ENCODE measurements at regions not wholly inside any gene's neighbourhood (a gene's known extent, or its start where the extent isn't known, plus 50 kb on each side); places are given as distances from the start of the nearest gene placed in this dataset.

- no peak for DNase-seq (ENCODE audit: low read depth)
These were observed 180.1 kb upstream of the ARID2 start for GRCh38 chr12:45549337-45549902.

DNA sequence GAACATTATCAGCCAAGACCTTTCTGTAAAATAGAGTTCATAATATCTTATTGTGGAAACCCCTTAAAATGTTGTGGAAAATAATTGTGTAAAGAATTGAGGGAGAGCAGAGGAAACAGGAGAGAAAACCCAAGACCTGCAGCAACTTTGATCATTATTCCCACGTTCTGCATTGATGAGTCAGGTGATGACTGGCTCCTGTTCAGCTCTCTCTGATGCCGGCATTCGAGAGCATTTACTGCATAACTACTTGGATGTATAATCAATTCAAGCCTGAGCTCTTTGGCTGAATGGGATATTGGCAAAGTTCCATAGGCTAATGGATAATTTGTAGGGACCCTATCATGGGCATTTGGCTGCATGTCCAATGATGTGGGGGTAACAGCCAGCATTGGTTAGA, 176.3 kb upstream of the ARID2 start:
- no peak for DNase-seq (ENCODE audit: low read depth)

- DNase-seq (ENCODE audit: low read depth), result no peak
These were observed 172.5 kb upstream of the ARID2 start for GRCh38 chr12:45557016-45557415.

GRCh38 chr12:45558353-45558752, 171.2 kb upstream of the ARID2 start:
- no peak for DNase-seq (ENCODE audit: low read depth)

- no peak for DNase-seq (ENCODE audit: low read depth)
These were observed 170.0 kb upstream of the ARID2 start for GRCh38 chr12:45559537-45559936.

GRCh38 chr12:45560689-45561088, 168.8 kb upstream of the ARID2 start:
- DNase-seq (ENCODE audit: low read depth), result no peak

DNA sequence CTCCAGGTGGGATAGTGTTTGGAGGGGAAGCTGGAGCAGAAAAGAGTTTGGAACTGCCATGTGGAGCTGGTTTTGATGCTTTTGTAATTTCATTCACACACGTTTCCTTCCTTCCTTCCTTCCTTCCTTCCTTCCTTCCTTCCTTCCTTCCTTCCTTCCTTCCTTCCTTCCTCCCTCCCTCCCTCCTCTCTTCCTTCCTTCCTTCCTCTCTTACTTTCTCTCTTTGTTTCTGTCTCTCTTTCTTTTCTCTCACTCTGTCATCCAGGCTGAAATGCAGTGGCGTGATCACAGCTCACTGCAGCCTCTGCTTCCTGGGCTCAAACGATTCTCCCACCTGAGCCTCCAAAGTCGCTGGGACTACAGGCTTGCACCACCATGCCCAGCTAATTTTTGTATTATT, 168.0 kb upstream of the ARID2 start:
- DNase-seq (ENCODE audit: low read depth), result no peak

GRCh38 chr12:45565590-45565989, 163.9 kb upstream of the ARID2 start:
- no peak for DNase-seq (ENCODE audit: low read depth)

DNA sequence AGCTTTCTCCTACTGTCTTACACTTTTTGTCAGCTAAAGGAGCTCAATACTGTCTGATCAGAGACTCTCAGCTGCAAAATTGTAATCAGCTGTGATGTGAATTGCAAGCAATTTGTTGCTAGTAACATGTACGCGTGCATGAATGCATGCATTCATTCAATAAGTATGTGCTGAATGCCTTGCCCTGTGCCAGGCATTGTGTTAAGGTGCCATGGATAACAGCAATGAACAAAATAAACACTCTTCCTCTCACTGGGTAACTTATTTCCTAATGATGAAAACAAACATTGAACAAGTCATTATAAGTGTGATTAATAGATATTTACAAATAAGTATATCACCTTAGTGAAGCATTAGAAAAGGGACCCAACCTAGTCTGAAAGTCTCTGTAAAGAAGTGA, 163.2 kb upstream of the ARID2 start:
- DNase-seq (ENCODE audit: low read depth), result no peak

GRCh38 chr12:45568808-45569207, 160.7 kb upstream of the ARID2 start:
- no peak for DNase-seq (ENCODE audit: low read depth)

GRCh38 chr12:45570501-45570900, 159.0 kb upstream of the ARID2 start:
- no peak for DNase-seq (ENCODE audit: low read depth)

DNA sequence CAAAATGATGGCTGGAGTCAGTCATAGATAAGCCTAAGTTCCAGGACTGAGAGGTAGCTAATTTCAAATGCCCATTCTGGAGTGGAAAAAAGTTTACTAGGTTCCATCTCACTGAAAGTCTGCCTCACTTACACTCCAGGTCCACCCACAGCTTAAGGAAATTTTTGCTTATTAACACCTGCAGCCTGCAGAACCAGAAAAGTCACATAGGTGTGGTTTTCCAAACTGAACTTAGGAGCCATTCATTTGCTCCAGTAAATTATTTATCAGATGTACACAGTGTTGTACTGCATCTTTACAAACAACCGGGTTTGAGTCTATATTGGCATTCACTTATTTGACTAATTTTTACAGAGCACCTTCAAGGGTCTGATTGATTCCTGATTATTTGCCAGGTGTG, 157.4 kb upstream of the ARID2 start:
- DNase-seq (ENCODE audit: low read depth), result no peak

GRCh38 chr12:45575417-45575816, 154.1 kb upstream of the ARID2 start:
- no peak for DNase-seq (ENCODE audit: low read depth)

DNA sequence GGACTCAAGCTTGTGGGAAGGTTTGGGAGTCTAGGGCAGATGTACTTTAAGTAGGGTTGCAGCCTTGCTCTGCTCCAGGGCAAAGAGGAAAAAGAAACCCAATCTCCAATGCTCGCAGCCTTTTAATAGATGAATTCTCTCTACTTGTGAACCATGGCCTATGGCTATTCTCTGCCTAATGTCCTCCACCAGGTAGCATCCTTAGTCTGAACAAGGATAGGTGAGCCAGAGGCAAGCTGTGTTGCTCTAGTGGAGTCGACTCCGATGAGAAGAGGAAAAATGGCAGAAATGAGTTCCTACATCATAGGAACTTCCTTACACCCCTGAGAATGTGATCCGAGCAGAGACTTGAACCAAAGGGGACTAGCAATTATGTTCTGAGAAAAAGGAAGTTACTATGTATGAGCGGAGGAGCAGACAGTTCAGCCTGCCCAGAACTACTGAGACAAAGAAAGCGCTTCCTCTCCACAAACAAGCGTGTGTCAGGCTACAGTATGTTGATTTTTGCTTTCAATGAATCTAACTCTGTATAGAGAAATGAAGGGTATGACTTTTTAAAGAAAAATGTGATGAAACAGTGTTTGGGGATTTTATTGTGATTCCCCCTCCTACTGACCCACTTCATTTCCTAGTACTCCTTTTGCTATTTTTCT, 153.6 kb upstream of the ARID2 start:
- DNase-seq (ENCODE audit: low read depth), result no peak

DNA sequence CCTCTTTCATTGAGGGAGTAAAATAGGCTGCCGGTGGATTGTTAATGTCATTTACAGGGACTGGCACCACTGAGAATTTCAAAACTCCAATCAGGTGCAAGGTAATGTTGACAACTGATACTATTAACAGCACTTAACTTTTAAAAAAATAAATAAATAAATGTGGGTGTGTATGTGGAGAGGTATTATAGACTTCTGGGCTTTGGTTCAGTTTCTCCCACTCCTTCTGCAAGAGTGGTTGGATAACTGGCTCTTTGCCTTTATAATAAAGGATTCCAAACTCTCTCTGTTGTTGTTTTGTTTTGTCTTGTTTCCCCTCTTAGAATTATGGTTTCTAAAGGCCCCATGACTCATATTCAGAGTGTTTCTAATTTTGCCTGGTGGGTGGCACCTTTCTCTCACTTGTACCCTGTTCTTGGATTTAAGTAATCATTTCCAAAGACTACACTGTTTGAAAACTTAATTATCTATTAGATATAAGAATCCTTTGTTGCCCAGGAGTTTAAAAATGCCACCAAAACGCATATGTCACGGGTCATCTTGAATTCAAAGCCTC, 151.6 kb upstream of the ARID2 start:
- no peak for DNase-seq (ENCODE audit: low read depth)

- no peak for DNase-seq (ENCODE audit: low read depth)
These were observed 149.0 kb upstream of the ARID2 start for GRCh38 chr12:45580356-45580969.

DNA sequence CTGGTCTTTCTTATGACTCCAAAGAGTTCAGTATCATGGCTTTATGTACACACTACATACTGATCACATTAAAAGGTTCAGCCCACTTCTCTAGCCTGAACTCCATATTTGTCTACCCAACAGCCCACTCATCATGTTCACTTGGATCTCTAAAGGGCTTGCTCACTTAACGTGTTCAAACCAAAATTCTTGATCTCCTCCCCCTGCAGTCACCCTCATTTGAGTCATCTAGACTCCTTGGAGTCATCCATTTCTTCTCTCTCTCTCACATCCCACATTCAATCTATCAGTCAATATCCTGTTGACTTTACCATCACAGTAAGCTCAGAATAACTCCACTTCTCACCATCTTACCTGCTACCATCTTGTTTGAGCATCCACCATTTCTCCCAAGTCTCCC, 148.4 kb upstream of the ARID2 start:
- DNase-seq (ENCODE audit: low read depth), result no peak

DNA sequence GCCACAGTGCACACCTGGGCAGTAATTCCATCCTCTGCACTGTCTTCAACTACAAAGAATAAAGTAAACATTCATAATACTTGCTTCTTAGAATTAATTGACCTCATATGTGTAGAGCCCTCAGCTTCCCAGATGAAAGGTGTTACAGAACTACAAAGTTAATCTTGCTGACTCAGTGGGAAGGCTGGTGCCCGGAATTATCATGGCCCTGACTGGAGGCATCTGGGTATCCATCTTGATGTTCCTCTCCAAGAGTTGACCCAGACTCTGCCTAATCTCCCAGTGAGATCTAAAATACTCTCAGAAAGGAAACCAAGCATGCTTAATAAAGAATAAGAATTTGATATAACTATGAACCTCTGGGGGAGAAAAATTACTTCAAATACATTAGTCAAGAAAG, 147.0 kb upstream of the ARID2 start:
- DNase-seq (ENCODE audit: low read depth), result no peak

DNA sequence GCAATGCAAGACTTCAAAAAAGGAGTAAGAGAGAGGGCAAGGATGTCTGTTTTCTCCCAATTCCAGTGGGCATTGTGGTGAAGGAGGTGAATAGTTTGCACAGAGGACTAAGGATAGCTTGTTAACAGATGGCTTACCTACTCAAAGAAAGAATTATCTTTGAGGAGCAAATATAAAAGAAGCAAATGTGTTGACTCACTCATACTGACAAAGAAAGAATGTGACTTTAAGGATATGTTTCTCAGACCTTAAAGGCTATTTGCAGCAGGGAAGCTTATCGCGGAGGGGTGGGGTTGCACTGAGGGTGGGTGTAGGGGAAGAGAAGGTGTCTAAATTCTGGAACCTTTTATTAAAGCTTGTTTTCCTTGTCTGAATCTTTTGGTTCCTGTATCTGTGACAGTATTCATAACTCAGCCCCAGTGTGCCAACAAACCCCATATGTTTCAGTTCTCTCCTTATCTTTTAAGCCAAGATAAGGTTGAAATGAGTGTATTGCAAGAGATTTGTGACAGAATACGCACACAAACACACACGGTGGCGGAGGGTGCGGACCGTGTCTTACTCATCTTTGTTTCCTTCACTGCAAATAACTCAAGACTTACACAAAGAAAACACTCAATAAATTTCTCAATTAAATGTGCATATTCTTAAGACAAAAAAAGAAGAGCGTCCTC, 146.4 kb upstream of the ARID2 start:
- peak; percentile 58 for DNase-seq (ENCODE audit: low read depth)

GRCh38 chr12:45584336-45584735, 145.2 kb upstream of the ARID2 start:
- no peak for DNase-seq (ENCODE audit: low read depth)

GRCh38 chr12:45585522-45586230, 143.8 kb upstream of the ARID2 start:
- no peak for DNase-seq (ENCODE audit: low read depth)

DNA sequence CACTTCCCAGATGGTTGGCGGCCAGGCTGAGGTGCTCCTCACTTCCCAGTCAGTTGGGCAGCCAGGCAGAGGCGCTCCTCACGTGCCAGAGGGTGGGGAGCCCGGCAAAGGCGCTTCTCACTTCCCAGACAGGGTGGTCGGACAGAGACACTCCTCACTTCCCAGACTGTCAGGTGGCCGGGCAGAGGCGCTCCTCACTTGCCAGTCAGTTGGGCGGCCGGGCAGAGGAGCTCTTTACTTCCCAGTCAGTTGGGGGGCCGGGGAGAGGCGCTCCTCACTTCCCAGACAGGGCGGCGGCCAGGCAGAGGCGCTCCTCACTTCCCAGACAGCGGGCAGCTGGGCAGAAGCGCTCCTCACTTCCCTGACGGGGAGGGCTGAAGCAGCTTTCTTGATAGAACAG, 143.0 kb upstream of the ARID2 start:
- no peak for DNase-seq (ENCODE audit: low read depth)
